Activated CD4-positive, alpha-beta T cell treated with anti-CD3 and anti-CD28 coated beads, Interleukin-2, amount 10 ng/mL, durations not matched to agents 7 days and 5 days (primary cell): ENCODE measurements at regions not wholly inside any gene's neighbourhood (a gene's known extent, or its start where the extent isn't known, plus 50 kb on each side); places are given as distances from the start of the nearest gene placed in this dataset.
"Not testable (repeated sequence)": the region's sequence is repeated elsewhere in the genome, so short reads cannot be mapped to it uniquely, and the experiment has no call there.

ENCODE experiments used
- CTCF ChIA-PET: fragments of 350-600 bp; sonication (Branson Sonifier 250); formaldehyde crosslinking; loops from one replicate; lab custom pipeline; 2021; ENCODE audit warnings: antibody characterized with exemption; lab: Charles Lee
- POLR2A ChIA-PET: fragments of 350-600 bp; sonication (Branson Sonifier 250); formaldehyde crosslinking; loops from one replicate; lab custom pipeline; 2021; ENCODE audit warnings: antibody characterized with exemption; lab: Charles Lee
- DNase-seq: peaks from one replicate; pipeline ENCODE4 v3.0.0-alpha.2; 2020
- H3K27ac Mint-ChIP-seq: one replicate; pipeline ENCODE4 v1.8.0; 2021; ENCODE audit warnings: mild to moderate bottlenecking, moderate library complexity, mixed read lengths
- H3K27me3 Mint-ChIP-seq: one replicate; pipeline ENCODE4 v1.8.0; 2021; ENCODE audit warnings: mixed read lengths
- H3K36me3 Mint-ChIP-seq: one replicate; pipeline ENCODE4 v1.8.0; 2021; ENCODE audit warnings: low read depth, mixed read lengths
- H3K4me1 Mint-ChIP-seq: one replicate; pipeline ENCODE4 v1.8.0; 2021; ENCODE audit warnings: mixed read lengths
- H3K4me3 Mint-ChIP-seq: one replicate; pipeline ENCODE4 v1.8.0; 2021; ENCODE audit warnings: mild to moderate bottlenecking, moderate library complexity, mixed read lengths
- H3K9me3 Mint-ChIP-seq: one replicate; pipeline ENCODE4 v1.8.0; 2021; ENCODE audit warnings: mixed read lengths

GRCh38 chr2:153420394-153420793 is 58.2 kb downstream of the RPRM start:
- Mint-ChIP-seq H3K4me1 (no peaks in the 10 kb centered on the region), H3K27me3 (no peaks in the 10 kb centered on the region), H3K36me3 (no peaks in the 10 kb centered on the region), H3K27ac (no peak overlapping the region), H3K4me3 (no peak overlapping the region), H3K9me3 (no peaks in the 10 kb centered on the region)
- CTCF ChIA-PET: no interaction called here
- DNase-seq: no peak
- POLR2A ChIA-PET: no interaction called here

DNA sequence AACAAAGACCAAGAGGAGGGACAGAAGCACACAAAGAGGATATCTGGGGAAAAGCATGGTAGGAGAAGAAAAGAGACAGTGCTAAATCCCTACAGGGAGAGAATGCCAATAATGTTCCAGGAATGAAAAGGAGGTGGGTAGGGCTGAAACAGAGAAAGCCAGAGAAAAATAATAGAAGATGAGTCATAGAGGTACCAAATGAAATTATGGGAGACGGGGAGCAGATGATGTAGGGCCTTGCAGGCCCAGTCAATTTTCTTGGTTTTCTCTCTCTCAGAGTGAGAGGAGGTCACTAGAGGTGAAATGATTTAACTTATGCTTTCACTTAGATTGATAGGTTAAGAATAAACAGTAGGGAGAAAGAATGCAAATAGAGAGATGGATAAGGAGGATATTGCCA is 61.5 kb downstream of the RPRM start:
- no peak overlapping the region for H3K4me3 Mint-ChIP-seq
- no peak overlapping the region for H3K27ac Mint-ChIP-seq
- H3K4me1 Mint-ChIP-seq: no peaks in the 10 kb centered on the region
- no peaks in the 10 kb centered on the region for H3K9me3 Mint-ChIP-seq
- H3K27me3 Mint-ChIP-seq: no peaks in the 10 kb centered on the region
- CTCF ChIA-PET: no interaction called here
- H3K36me3 Mint-ChIP-seq: no peaks in the 10 kb centered on the region
- DNase-seq: no peak
- POLR2A ChIA-PET: no interaction called here

DNA sequence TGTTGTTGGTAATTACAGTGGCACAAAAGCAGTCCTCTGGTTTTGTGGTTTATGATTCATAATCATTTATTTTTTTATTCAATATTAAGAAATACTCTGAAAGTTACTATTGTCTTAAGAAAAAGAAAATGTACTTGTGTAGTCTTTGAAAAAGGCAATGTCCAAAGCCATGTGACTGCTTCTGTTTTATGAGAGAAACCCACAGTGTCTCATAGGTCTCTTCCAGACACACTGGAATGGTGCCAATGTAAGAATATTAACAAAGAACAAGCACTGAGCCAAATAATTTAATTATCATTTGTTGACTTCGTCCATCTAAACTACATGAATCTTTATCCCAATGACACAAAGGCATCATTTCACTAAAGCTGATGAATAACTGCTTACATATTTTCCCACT is 62.5 kb downstream of the RPRM start:
- no peak overlapping the region for H3K27ac Mint-ChIP-seq
- POLR2A ChIA-PET: no interaction called here
- no peaks in the 10 kb centered on the region for H3K9me3 Mint-ChIP-seq
- CTCF ChIA-PET: no interaction called here
- H3K4me3 Mint-ChIP-seq: no peak overlapping the region
- H3K36me3 Mint-ChIP-seq: no peaks in the 10 kb centered on the region
- no peaks in the 10 kb centered on the region for H3K4me1 Mint-ChIP-seq
- H3K27me3 Mint-ChIP-seq: no peaks in the 10 kb centered on the region
- no peak for DNase-seq

- Mint-ChIP-seq H3K4me1 (no peaks in the 10 kb centered on the region), H3K9me3 (no peaks in the 10 kb centered on the region), H3K27ac (no peak overlapping the region), H3K36me3 (no peaks in the 10 kb centered on the region), H3K4me3 (no peak overlapping the region), H3K27me3 (no peaks in the 10 kb centered on the region)
- ChIA-PET POLR2A (no interaction called here), CTCF (interaction anchor here (0.7 kb wide), 2 partner anchors 393 to 986 kb away, joined by 3 read pairs; no protein-coding TSS in a partner anchor)
- DNase-seq: no peak
Observed at GRCh38 chr2:153408710-153409385, 69.7 kb downstream of the RPRM start.

- DNase-seq: no peak
- POLR2A ChIA-PET: no interaction called here
- CTCF ChIA-PET: no interaction called here
- Mint-ChIP-seq H3K27ac (no peak overlapping the region), H3K4me1 (no peaks in the 10 kb centered on the region), H3K4me3 (no peak overlapping the region), H3K9me3 (no peaks in the 10 kb centered on the region), H3K36me3 (no peaks in the 10 kb centered on the region), H3K27me3 (no peaks in the 10 kb centered on the region)
Observed at GRCh38 chr2:153405196-153405595, 73.4 kb downstream of the RPRM start.

DNA sequence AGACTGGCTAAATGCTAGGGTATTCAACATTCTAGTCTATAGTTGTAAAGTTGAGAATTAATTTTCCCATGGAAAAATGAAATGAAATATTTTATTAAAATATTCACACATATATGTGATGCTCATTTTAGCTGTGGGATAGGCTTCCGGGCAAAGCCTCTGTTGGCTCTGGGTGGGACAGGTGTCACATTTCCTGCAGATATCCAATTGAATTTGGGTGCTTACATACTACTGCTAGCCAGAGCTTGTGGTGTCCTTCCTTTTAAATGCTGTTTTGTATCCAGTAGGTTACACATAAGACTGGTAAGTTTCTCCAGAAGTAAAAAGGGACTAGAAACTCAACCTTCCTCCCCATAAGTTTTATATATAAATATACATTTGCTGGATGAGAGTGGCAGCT is 73.8 kb downstream of the RPRM start:
- no peaks in the 10 kb centered on the region for H3K36me3 Mint-ChIP-seq
- H3K27me3 Mint-ChIP-seq: no peaks in the 10 kb centered on the region
- H3K4me1 Mint-ChIP-seq: no peaks in the 10 kb centered on the region
- ChIA-PET POLR2A (no interaction called here), CTCF (no interaction called here)
- no peak overlapping the region for H3K27ac Mint-ChIP-seq
- no peaks in the 10 kb centered on the region for H3K9me3 Mint-ChIP-seq
- no peak for DNase-seq
- no peak overlapping the region for H3K4me3 Mint-ChIP-seq

- no peaks in the 10 kb centered on the region for H3K27me3 Mint-ChIP-seq
- CTCF ChIA-PET: no interaction called here
- H3K36me3 Mint-ChIP-seq: no peaks in the 10 kb centered on the region
- no peak for DNase-seq
- H3K4me3 Mint-ChIP-seq: no peak overlapping the region
- no peaks in the 10 kb centered on the region for H3K4me1 Mint-ChIP-seq
- POLR2A ChIA-PET: no interaction called here
- no peaks in the 10 kb centered on the region for H3K9me3 Mint-ChIP-seq
- H3K27ac Mint-ChIP-seq: no peak overlapping the region
Observed at GRCh38 chr2:153403940-153404339, 74.6 kb downstream of the RPRM start.

DNA sequence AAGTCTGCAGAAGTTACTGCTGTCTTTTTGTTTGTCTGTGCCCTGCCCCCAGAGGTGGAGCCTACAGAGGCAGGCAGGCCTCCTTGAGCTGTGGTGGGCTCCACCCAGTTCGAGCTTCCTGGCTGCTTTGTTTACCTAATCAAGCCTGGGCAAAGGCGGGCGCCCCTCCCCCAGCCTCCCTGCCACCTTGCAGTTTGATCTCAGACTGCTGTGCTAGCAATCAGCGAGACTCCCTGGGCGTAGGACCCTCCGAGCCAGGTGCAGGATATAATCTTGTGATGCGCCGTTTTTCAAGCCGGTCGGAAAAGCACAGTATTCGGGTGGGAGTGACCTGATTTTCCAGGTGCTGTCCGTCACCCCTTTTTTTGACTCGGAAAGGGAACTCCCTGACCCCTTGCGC is 75.2 kb downstream of the RPRM start:
- H3K4me3 Mint-ChIP-seq, CTCF ChIA-PET, DNase-seq, POLR2A ChIA-PET, H3K36me3 Mint-ChIP-seq, H3K27me3 Mint-ChIP-seq, H3K4me1 Mint-ChIP-seq, H3K9me3 Mint-ChIP-seq, H3K27ac Mint-ChIP-seq: not testable (repeated sequence)

DNA sequence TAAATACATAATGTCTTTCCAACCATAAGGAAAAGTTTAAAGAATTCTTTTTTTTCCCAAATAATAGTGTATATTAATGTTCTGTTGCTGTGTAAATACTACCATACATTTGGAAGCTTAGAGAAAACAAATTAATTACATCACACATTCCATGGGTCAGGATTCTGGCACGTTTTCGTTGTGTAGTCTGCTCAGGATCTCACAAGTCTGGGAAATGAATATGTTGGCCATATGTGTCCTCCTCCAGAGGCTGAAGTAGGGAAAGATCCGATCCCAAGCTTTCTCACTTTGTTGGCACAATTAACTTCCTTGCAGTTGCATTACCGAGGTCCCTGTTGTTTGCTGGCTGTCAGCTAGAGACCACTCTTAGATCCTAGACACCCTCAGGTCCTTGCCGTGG is 83.9 kb downstream of the RPRM start:
- Mint-ChIP-seq H3K36me3 (no peaks in the 10 kb centered on the region), H3K27ac (no peak overlapping the region), H3K27me3 (no peaks in the 10 kb centered on the region), H3K4me1 (no peaks in the 10 kb centered on the region), H3K9me3 (no peaks in the 10 kb centered on the region), H3K4me3 (no peak overlapping the region)
- DNase-seq: no peak
- CTCF ChIA-PET: no interaction called here
- POLR2A ChIA-PET: no interaction called here

GRCh38 chr2:153394247-153394646 is 84.3 kb downstream of the RPRM start:
- ChIA-PET POLR2A (no interaction called here), CTCF (no interaction called here)
- Mint-ChIP-seq H3K4me1 (no peaks in the 10 kb centered on the region), H3K9me3 (no peaks in the 10 kb centered on the region), H3K36me3 (no peaks in the 10 kb centered on the region), H3K4me3 (no peak overlapping the region), H3K27ac (no peak overlapping the region), H3K27me3 (no peaks in the 10 kb centered on the region)
- DNase-seq: no peak

- no peaks in the 10 kb centered on the region for H3K36me3 Mint-ChIP-seq
- H3K27ac Mint-ChIP-seq: no peak overlapping the region
- no peak for DNase-seq
- no peaks in the 10 kb centered on the region for H3K9me3 Mint-ChIP-seq
- no peaks in the 10 kb centered on the region for H3K4me1 Mint-ChIP-seq
- POLR2A ChIA-PET: no interaction called here
- CTCF ChIA-PET: no interaction called here
- no peaks in the 10 kb centered on the region for H3K27me3 Mint-ChIP-seq
- H3K4me3 Mint-ChIP-seq: no peak overlapping the region
Observed at GRCh38 chr2:153393518-153393917, 85.0 kb downstream of the RPRM start.

- Mint-ChIP-seq H3K36me3 (no peaks in the 10 kb centered on the region), H3K9me3 (no peaks in the 10 kb centered on the region), H3K27me3 (no peaks in the 10 kb centered on the region), H3K4me3 (no peak overlapping the region), H3K27ac (no peak overlapping the region), H3K4me1 (no peaks in the 10 kb centered on the region)
- ChIA-PET CTCF (no interaction called here), POLR2A (no interaction called here)
- DNase-seq: no peak
Observed at GRCh38 chr2:153391131-153391530, 87.4 kb downstream of the RPRM start.

GRCh38 chr2:153388246-153388645 is 90.3 kb downstream of the RPRM start:
- Mint-ChIP-seq H3K27ac (no peak overlapping the region), H3K36me3 (no peaks in the 10 kb centered on the region), H3K9me3 (no peaks in the 10 kb centered on the region), H3K4me1 (no peaks in the 10 kb centered on the region), H3K4me3 (no peak overlapping the region), H3K27me3 (no peaks in the 10 kb centered on the region)
- POLR2A ChIA-PET: no interaction called here
- CTCF ChIA-PET: no interaction called here
- DNase-seq: no peak

DNA sequence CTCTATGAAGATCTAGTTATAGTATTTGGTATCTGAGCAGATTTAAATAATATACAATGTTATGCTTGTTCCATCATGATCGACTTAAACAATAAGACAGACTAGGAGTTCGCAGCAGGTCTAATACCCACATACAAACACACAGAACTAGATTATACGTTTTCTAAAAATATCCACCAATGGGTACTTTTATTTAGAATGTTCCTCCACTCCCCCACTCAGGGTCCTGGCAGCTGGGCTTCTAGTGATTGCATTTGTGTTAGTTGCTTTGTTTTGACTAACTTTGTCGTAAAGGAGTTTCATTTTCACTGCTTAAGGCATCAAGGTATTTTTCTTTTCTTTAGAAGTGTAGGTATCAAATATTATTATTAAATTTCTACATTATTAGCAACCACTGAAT is 91.4 kb downstream of the RPRM start:
- POLR2A ChIA-PET: no interaction called here

More for the DNA sequence above, 91.4 kb downstream of the RPRM start:
- H3K27ac Mint-ChIP-seq: no peak overlapping the region
- CTCF ChIA-PET: no interaction called here
- DNase-seq: no peak
- H3K4me1 Mint-ChIP-seq: no peaks in the 10 kb centered on the region
- H3K36me3 Mint-ChIP-seq: no peaks in the 10 kb centered on the region
- H3K27me3 Mint-ChIP-seq: no peaks in the 10 kb centered on the region
- H3K4me3 Mint-ChIP-seq: no peak overlapping the region
- H3K9me3 Mint-ChIP-seq: no peaks in the 10 kb centered on the region
